ENCODE measurements at regions not wholly inside any gene's neighbourhood (a gene's known extent, or its start where the extent isn't known, plus 50 kb on each side); places are given as distances from the start of the nearest gene placed in this dataset.

DNA sequence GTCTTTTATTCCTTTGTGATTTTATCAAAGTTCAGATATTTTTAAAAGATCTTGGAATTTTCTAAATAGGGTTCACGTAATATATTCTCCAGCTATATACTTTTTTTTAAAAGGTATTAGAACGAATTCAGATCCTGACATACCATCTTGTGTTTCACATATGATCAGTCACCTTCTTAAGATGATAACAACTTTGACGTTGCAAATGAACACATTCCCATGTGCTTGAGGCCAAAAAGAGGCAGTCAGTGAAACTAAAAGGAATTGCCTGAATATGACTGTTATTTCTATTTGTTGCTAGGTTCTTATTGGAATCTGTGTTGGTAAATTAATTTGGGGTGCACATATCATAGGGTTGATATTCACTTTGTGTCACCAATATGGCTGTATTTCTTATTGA lies 310.1 kb downstream of the MDFIC start:
- TF ChIP-seq, protein P1, sequence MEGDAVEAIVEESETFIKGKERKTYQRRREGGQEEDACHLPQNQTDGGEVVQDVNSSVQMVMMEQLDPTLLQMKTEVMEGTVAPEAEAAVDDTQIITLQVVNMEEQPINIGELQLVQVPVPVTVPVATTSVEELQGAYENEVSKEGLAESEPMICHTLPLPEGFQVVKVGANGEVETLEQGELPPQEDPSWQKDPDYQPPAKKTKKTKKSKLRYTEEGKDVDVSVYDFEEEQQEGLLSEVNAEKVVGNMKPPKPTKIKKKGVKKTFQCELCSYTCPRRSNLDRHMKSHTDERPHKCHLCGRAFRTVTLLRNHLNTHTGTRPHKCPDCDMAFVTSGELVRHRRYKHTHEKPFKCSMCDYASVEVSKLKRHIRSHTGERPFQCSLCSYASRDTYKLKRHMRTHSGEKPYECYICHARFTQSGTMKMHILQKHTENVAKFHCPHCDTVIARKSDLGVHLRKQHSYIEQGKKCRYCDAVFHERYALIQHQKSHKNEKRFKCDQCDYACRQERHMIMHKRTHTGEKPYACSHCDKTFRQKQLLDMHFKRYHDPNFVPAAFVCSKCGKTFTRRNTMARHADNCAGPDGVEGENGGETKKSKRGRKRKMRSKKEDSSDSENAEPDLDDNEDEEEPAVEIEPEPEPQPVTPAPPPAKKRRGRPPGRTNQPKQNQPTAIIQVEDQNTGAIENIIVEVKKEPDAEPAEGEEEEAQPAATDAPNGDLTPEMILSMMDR (conservative IDR thresholded peaks at IDR 0.05): no peak
- TF ChIP-seq EZH2 (IDR thresholded peaks at IDR 0.05; ENCODE audit: low read depth): no peak

All from PC-9 (cell line).